Spleen (tissue), 11 donors: ENCODE measurements at regions not wholly inside any gene's neighbourhood (a gene's known extent, or its start where the extent isn't known, plus 50 kb on each side); places are given as distances from the start of the nearest gene placed in this dataset.

Experiments
- DNase-seq: peaks from one replicate; pipeline ENCODE4 v3.0.0-alpha.2; 2020
- H3K27ac ChIP-seq, 8 donors: fragments of 200-600 bp; sonication (generic) in 7 of 8; 1 replicate in 4 of 8; 2 replicates in 4 of 8; pipeline versions ENCODE4 v1.5.0 to v1.8.0; 2016 to 2021; ENCODE audit warnings: inconsistent platforms in 4 of 8, mild to moderate bottlenecking in 4 of 8, moderate library complexity in 1 of 8
- H3K27me3 ChIP-seq, 7 donors: fragments of 200-600 bp; sonication (generic) in 6 of 7; replicated peaks in 1 of 7; 1 replicate in 4 of 7; 2 replicates in 3 of 7; pipeline versions ENCODE4 v1.5.0 to v1.8.0; 2016 to 2021; ENCODE audit warnings: inconsistent platforms in 3 of 7, mild to moderate bottlenecking in 1 of 7
- H3K36me3 ChIP-seq, 6 donors: fragments of 200-600 bp; sonication (generic) in 5 of 6; 1 replicate in 4 of 6; 2 replicates in 2 of 6; pipeline versions ENCODE4 v1.5.0 to v1.8.0; 2016 to 2021; ENCODE audit warnings: inconsistent platforms in 2 of 6
- H3K4me1 ChIP-seq, 6 donors: fragments of 200-600 bp; sonication (generic) in 5 of 6; 1 replicate in 3 of 6; 2 replicates in 3 of 6; pipeline versions ENCODE4 v1.5.0 to v1.8.0; 2016 to 2021; ENCODE audit warnings: inconsistent platforms in 3 of 6
- H3K4me3 ChIP-seq, 8 donors: fragments of 200-600 bp; sonication (generic) in 7 of 8; 1 replicate in 4 of 8; 2 replicates in 4 of 8; pipeline versions ENCODE4 v1.5.0 to v1.8.0; 2016 to 2021; ENCODE audit warnings: inconsistent platforms in 4 of 8, mild to moderate bottlenecking in 4 of 8, moderate library complexity in 2 of 8
- H3K9me3 ChIP-seq, 8 donors: fragments of 200-600 bp; sonication (generic) in 7 of 8; 1 replicate in 4 of 8; 2 replicates in 4 of 8; pipeline versions ENCODE4 v1.5.0 to v1.8.0; 2016 to 2021; ENCODE audit warnings: inconsistent platforms in 4 of 8
- POLR2A ChIP-seq, 3 donors: fragments of 450-650 bp; IDR thresholded peaks; one replicate each; pipeline ENCODE4 v1.5.1; 2017; ENCODE audit warnings: antibody characterized with exemption in 3 of 3, mild to moderate bottlenecking in 1 of 3
- POLR2AphosphoS5 ChIP-seq, 3 donors: sonication (generic); formaldehyde crosslinking; IDR thresholded peaks; one replicate each; pipeline ENCODE4 v1.5.1; 2017; ENCODE audit warnings: antibody characterized with exemption in 3 of 3
- WGBS, 5 donors: extraction: QIAGEN DNeasy Blood & Tissue Kit in 3 of 5; methylation state at CpG; one replicate each; pipeline versions ENCODE4 v1.1.5 to v1.1.7; 2013 to 2018; 5-methylcytosine and 5-hydroxymethylcytosine counted together
- intact Hi-C: fragments of 100-400 bp; cut with DNase I; formaldehyde crosslinking; loops from one replicate; pipeline ENCODE4 v1.15.0; 2023; ENCODE audit warnings: low total_unique reads
- TF ChIP-seq, protein P1 (sequence below), 11 experiments: fragments of 200-600 bp in 7 of 11; fragments of 450-650 bp in 4 of 11; sonication (generic) in 4 of 11; IDR thresholded peaks in 8 of 11; conservative IDR thresholded peaks in 3 of 11; 1 replicate in 7 of 11; 2 replicates in 4 of 11; pipeline versions ENCODE4 v1.4.0 to v1.8.0; 2016 to 2021; ENCODE audit warnings: antibody characterized with exemption in 11 of 11, inconsistent platforms in 4 of 11, mild to moderate bottlenecking in 1 of 11
- donor health status: healthy with polysubstance abuse.
- donor health status: DM: no; HTN: no; CAD: no; lungs with moderate emphysema.
- donor health status: DM: no; HTN: no; CAD: no.
- donor health status: Bipolar disorder and iron deficiency.
- donor health status: healthy.
- donor health status: DM: no; HTN: no; CAD: no.
- donor health status: DM: yes; HTN: yes; CAD: no.

DNA sequence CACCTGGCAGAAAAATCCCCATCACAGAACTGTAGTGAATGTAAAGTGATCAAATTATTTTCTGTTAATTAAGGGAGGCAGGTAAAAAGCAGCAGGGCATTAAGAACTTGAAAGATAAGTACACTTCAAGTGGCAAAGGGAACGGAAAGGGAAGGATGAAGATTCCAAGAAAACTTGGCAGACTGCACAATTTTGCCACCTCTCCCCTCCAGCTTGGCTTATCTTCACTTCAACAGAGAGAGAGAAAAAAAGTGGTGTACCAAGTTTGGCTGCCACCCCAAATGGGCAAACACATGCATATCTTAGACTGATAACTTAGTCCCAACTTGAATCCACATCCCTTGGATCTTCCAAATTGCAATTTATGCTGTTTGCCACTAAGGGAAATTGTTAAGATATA is 598.1 kb upstream of the ACTRT1 start:
- Histone ChIP-seq H3K27me3 (no peaks in the 10 kb centered on the region), H3K9me3 (no peaks in the 10 kb centered on the region), H3K27ac (no peak overlapping the region), H3K36me3 (no peaks in the 10 kb centered on the region), H3K4me1 (no peaks in the 10 kb centered on the region), H3K4me3 (no peak overlapping the region)
- WGBS, 5 donors: 51 to 74% (median 68%) methylated on average over 1 of the region's 1 CpG
- intact Hi-C loops: no loop called here
- no peak for DNase-seq
- TF ChIP-seq POLR2A (IDR thresholded peaks at IDR 0.05) (no peak), POLR2AphosphoS5 (IDR thresholded peaks at IDR 0.05) (no peak)
- TF ChIP-seq, protein P1, sequence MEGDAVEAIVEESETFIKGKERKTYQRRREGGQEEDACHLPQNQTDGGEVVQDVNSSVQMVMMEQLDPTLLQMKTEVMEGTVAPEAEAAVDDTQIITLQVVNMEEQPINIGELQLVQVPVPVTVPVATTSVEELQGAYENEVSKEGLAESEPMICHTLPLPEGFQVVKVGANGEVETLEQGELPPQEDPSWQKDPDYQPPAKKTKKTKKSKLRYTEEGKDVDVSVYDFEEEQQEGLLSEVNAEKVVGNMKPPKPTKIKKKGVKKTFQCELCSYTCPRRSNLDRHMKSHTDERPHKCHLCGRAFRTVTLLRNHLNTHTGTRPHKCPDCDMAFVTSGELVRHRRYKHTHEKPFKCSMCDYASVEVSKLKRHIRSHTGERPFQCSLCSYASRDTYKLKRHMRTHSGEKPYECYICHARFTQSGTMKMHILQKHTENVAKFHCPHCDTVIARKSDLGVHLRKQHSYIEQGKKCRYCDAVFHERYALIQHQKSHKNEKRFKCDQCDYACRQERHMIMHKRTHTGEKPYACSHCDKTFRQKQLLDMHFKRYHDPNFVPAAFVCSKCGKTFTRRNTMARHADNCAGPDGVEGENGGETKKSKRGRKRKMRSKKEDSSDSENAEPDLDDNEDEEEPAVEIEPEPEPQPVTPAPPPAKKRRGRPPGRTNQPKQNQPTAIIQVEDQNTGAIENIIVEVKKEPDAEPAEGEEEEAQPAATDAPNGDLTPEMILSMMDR (IDR thresholded peaks at IDR 0.05 in 8 of 11, conservative IDR thresholded peaks at IDR 0.05 in 3 of 11): no peak

DNA sequence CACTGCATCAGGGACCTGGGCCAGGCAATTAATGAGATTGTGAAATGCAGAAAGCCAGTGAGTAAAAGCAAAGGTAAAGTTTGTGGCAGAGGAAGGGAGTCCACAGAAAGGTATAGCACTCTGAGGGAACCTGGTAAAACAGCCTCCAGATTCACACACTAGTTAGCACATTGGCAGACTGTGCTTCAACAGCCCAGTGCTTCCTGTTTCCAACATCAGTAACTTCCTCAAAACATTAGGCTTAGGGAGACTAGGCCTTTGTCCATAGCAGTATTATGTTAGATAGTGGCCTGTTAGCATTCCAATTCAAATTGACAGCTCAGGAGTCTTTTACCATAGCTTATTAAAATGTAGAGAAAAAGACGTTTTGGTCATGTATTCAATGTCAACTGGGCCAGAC is 582.6 kb upstream of the ACTRT1 start:
- DNase-seq: no peak
- H3K4me1 ChIP-seq: no peaks in the 10 kb centered on the region
- H3K9me3 ChIP-seq: no peaks in the 10 kb centered on the region
- no peaks in the 10 kb centered on the region for H3K27me3 ChIP-seq
- 26 to 65% (median 44%) methylated on average over 1 of the region's 1 CpG for WGBS, 5 donors
- TF ChIP-seq, protein P1 (IDR thresholded peaks at IDR 0.05 in 8 of 11, conservative IDR thresholded peaks at IDR 0.05 in 3 of 11): no peak
- no peak for TF ChIP-seq POLR2A (IDR thresholded peaks at IDR 0.05)
- TF ChIP-seq POLR2AphosphoS5 (IDR thresholded peaks at IDR 0.05): no peak
- intact Hi-C loops: no loop called here
- H3K4me3 ChIP-seq: no peak overlapping the region
- H3K36me3 ChIP-seq: no peaks in the 10 kb centered on the region
- H3K27ac ChIP-seq: no peak overlapping the region

DNA sequence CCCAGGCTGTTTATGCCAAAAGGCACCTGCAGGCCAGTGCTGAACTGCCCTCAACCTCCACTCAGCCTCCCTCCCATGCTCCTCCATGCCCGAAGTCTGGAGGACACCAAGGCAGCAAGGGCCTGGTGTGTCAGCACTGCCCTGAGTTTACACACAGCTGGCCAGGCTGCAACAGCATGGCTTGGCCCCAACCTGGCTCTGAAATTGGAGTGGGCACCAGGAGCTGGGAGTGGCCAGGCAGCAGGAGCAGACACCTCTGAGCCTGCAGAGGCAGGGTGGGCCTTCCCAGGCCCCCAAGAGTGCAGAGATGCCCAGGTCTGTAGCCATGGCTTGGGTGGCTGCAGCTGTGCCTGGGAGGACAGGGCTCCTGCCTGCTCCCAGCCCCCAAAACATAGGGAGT is 571.2 kb upstream of the ACTRT1 start:
- no peaks in the 10 kb centered on the region for H3K27me3 ChIP-seq
- 84 to 100% (median 91%) methylated on average over 1 of the region's 1 CpG for WGBS, 5 donors
- H3K4me3 ChIP-seq: no peak overlapping the region
- DNase-seq: peak; percentile 63
- H3K9me3 ChIP-seq: no peaks in the 10 kb centered on the region
- TF ChIP-seq POLR2AphosphoS5 (IDR thresholded peaks at IDR 0.05) (no peak), POLR2A (IDR thresholded peaks at IDR 0.05) (no peak)
- TF ChIP-seq, protein P1 (IDR thresholded peaks at IDR 0.05 in 8 of 11, conservative IDR thresholded peaks at IDR 0.05 in 3 of 11): no peak
- intact Hi-C loops: no loop called here
- H3K4me1 ChIP-seq: no peaks in the 10 kb centered on the region
- no peaks in the 10 kb centered on the region for H3K36me3 ChIP-seq
- H3K27ac ChIP-seq: no peak overlapping the region

DNA sequence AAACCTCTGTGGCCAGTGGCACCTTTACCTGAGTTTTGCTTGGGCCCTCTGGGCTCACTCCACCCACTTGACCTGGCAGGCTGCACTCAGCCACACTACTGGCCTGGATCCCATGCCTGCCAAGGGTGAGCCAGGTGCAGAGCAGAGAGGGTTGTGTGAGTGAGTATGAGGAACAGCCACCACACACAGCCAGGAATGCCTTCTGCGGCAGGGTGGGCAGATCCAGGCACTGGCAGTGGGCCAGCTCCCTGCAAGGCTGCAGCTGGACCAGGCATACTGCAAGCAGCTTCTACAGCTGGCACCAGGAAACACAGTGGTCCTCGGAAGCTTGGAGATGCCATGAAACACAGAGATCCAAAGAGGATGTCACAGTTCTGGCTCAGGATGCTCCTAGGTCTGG is 570.1 kb upstream of the ACTRT1 start:
- H3K27me3 ChIP-seq: no peaks in the 10 kb centered on the region
- no peak overlapping the region for H3K4me3 ChIP-seq
- no peaks in the 10 kb centered on the region for H3K4me1 ChIP-seq
- H3K27ac ChIP-seq: no peak overlapping the region
- TF ChIP-seq POLR2A (IDR thresholded peaks at IDR 0.05): no peak
- WGBS, 5 donors: 79 to 100% (median 90%) methylated on average over 1 to 2 of the region's 2 CpGs
- H3K36me3 ChIP-seq: no peaks in the 10 kb centered on the region
- no peaks in the 10 kb centered on the region for H3K9me3 ChIP-seq
- intact Hi-C loops: no loop called here
- peak; percentile 59 for DNase-seq

DNA sequence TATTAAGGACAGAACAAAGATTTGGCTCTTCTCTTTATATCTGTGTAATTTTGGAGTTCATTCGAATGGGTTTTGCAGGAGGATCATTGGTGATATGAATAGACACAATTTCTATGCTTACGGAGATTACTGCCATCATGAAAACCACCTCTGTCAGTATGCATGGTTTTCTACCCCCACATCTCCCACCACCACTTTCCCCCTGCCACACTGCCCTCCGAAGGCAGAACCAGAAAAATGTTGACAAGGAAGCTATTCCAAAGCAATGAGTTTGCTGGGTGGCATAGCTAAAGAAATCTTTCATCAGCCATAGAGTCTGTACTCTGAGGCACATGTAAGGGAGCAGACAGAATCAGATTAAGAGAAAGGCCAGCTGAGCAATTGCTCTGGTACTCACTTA is 567.3 kb upstream of the ACTRT1 start:
- H3K4me3 ChIP-seq: no peak overlapping the region
- intact Hi-C loops: no loop called here
- H3K27ac ChIP-seq: no peak overlapping the region
- no peaks in the 10 kb centered on the region for H3K9me3 ChIP-seq
- WGBS, 5 donors: 64 to 78% (median 74%) methylated on average over 3 of the region's 3 CpGs
- DNase-seq: no peak
- H3K36me3 ChIP-seq: no peaks in the 10 kb centered on the region
- no peaks in the 10 kb centered on the region for H3K27me3 ChIP-seq
- TF ChIP-seq POLR2AphosphoS5 (IDR thresholded peaks at IDR 0.05) (no peak), POLR2A (IDR thresholded peaks at IDR 0.05) (no peak)
- TF ChIP-seq, protein P1 (IDR thresholded peaks at IDR 0.05 in 8 of 11, conservative IDR thresholded peaks at IDR 0.05 in 3 of 11): no peak
- no peaks in the 10 kb centered on the region for H3K4me1 ChIP-seq
